VCaP (cell line): ENCODE measurements at regions not wholly inside any gene's neighbourhood (a gene's known extent, or its start where the extent isn't known, plus 50 kb on each side); places are given as distances from the start of the nearest gene placed in this dataset.

ENCODE experiments used
- H3K27ac ChIP-seq: fragments of 450-650 bp; 2 replicates; pipeline ENCODE4 v1.5.1; 2017
- TF ChIP-seq, protein P1 (sequence below): fragments of 450-650 bp; conservative IDR thresholded peaks from 2 replicates; pipeline ENCODE4 v1.5.1; 2017; ENCODE audit warnings: mild to moderate bottlenecking, moderate library complexity

DNA sequence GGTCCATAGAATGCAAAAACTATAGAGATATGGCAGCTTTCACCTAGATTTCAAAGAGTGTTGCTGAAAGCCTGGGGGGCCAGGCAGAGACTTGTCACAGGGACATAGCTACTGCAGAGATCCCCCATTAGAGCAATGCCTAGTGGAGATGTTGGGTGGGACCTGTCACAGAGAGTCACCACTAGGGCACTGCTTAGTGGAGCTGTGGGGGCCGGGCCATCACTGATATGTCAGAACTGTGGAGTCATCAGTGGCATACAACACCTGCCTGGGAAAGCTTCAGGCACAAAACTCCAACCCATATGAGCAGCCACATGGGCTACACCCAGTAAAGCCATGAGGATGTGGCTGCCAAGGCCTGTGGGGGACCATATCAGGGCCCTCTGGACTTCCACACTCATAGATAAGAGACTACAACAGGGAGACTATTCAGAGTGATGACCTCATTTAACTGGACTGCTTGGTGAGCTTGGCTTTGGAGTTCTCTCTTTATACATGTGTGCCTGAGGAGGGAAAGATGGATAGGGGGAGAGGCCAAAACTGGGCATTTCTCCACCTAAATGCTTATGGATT is 176.3 kb downstream of the ZNF621 start:
- H3K27ac ChIP-seq, result no peak overlapping the region
- TF ChIP-seq, protein P1, sequence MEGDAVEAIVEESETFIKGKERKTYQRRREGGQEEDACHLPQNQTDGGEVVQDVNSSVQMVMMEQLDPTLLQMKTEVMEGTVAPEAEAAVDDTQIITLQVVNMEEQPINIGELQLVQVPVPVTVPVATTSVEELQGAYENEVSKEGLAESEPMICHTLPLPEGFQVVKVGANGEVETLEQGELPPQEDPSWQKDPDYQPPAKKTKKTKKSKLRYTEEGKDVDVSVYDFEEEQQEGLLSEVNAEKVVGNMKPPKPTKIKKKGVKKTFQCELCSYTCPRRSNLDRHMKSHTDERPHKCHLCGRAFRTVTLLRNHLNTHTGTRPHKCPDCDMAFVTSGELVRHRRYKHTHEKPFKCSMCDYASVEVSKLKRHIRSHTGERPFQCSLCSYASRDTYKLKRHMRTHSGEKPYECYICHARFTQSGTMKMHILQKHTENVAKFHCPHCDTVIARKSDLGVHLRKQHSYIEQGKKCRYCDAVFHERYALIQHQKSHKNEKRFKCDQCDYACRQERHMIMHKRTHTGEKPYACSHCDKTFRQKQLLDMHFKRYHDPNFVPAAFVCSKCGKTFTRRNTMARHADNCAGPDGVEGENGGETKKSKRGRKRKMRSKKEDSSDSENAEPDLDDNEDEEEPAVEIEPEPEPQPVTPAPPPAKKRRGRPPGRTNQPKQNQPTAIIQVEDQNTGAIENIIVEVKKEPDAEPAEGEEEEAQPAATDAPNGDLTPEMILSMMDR, result no peak

DNA sequence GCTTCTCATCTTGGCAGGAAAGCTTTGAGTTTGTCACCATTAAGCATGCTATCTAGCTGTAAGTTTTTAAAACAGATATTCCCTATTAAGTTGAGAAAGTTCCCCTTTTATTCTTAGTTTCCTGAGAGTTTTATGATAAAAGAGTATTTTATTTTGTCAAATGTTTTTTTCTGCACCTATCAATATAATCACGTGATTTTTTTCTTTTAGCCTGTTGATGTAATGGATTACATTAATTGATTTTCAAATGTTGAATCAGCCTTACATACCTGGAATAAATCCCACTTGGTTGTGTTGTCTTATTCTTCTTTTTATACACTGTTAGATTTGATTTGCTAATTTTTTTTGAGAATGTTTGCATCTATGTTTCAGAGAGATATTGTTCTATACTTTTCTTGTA is 179.5 kb downstream of the ZNF621 start:
- no peak overlapping the region for H3K27ac ChIP-seq
- TF ChIP-seq, protein P1, result no peak

DNA sequence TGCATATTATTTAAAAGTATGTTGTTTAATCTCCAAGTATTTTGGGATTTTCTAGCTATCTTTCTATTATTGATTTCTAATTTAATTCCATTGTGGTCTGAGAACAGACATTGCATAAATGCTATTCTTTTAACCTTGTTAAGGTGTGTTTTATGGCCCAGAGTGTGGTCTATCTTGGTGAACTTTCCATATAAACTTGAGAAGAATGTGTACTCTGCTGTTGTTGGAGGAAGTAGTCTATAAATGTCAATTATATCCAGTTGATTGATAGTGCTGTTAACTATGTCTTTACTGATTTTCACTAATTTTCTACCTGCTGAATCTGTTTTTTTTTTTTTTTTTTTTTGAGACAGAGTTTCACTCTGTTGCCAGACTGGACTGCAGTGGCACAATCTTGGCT is 180.9 kb downstream of the ZNF621 start:
- TF ChIP-seq, protein P1, result no peak
- H3K27ac ChIP-seq, result no peak overlapping the region

DNA sequence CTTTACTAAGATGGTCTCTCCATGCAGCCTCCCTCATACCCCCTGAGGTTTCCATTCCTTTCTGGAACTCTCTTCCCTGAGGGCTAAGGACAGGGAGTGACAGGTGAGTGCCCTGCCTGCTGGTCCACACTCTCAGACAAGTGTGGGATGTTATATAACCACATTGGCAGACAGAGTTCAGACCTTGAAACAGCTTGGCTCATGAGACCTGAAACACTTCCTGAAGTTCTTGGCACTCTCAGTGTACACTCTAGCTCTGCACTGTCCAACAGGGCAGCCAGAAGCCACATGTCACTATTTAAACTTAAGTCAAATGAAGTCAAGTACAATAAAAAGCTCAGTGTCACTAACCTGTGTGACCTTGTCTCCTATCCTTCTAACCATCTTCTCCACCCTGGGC is 188.5 kb downstream of the ZNF621 start:
- TF ChIP-seq, protein P1, result no peak
- H3K27ac ChIP-seq, result peak overlapping the region; percentile 43

DNA sequence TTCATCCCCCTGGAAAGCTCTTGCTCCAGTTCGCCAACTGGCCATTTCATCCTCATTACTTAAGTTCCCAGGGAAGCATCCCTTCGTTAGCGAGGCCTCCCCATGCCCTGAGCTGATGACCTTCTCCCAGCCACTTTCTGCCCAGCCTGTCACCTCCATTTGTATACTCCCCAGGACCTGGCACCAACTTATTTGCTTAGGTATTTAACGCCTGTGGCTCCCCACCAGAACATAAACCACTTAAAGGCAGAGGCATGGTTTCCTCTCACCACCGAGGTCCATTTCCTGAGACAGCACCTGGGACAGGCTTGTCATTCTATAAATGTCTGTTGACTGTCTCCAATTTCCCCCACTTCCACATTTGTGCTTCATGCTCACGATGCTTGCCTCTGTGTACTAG is 189.0 kb downstream of the ZNF621 start:
- TF ChIP-seq, protein P1, result no peak
- H3K27ac ChIP-seq, result peak overlapping the region; percentile 43

DNA sequence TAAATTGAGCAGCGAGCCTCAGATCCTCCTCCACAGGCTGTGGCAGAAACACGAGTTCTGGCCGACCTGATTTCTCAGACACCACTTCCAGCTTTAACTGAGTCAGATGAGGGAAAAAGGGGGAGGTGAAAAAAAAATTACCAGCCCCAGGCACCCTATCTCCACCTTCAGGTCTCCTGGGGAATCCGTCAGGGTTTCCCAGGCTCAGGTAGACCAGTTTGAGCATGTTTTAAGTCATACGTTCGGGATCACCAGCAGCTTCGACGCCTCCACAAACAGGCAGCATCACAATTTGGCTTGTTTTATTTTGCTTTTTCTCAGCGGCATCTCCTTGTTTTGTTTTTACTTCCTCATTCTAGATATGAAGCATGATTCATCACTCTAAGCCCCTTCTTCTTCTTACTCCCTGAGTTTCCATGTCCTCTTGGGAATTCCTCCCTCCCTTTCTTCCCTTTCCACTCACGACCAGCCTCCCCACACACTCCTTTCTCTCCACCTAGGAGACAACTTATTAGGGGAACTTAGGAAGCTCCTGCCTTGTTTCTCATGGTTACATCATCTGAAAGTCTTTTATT is 190.1 kb downstream of the ZNF621 start:
- TF ChIP-seq, protein P1, result no peak
- no peak overlapping the region for H3K27ac ChIP-seq

DNA sequence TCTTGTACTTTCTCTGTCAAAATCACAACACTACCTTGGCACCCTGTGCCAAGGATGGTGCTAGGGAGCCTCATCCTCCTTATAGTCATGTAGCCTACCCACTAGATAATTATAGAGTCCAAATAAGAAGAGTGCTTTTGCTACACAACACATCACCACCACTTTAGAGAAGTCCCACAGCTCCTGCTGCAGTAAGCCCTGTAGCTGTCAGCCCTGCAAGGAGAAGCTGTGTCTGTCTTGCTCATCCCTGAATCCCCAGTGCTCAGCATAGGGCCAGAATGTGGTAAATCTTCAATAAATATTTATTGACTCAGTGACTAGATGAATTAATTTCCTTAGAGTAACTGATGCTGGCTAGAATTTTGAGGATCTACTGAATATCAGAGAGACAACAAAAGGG is 190.8 kb downstream of the ZNF621 start:
- no peak overlapping the region for H3K27ac ChIP-seq
- TF ChIP-seq, protein P1, result no peak
